H1 (cell line): ENCODE measurements at regions not wholly inside any gene's neighbourhood (a gene's known extent, or its start where the extent isn't known, plus 50 kb on each side); places are given as distances from the start of the nearest gene placed in this dataset.

Experiments used
- CTCF ChIA-PET: fragments of 300-600 bp; sonication (Branson Sonifier 250); formaldehyde crosslinking; loops from one replicate; lab custom pipeline; 2021; ENCODE audit not compliant: partially characterized antibody; lab: Charles Lee
- POLR2A ChIA-PET: fragments of 300-600 bp; sonication (Branson Sonifier 250); formaldehyde crosslinking; loops from one replicate; lab custom pipeline; 2021; ENCODE audit warnings: inconsistent platforms; ENCODE audit not compliant: partially characterized antibody; lab: Charles Lee
- DNase-seq, 2 experiments: peaks; one replicate each; pipeline versions ENCODE4 v3.0.0 to v3.0.0-alpha.2; 2010 to 2022; ENCODE audit warnings: low spot score in 2 of 2, low read depth in 1 of 2, mixed read lengths in 1 of 2
- FAIRE-seq: peaks from 2 replicates; lab custom pipeline; 2011; peaks lifted over from hg19 to GRCh38; lab: Jason Lieb, UNC
- H2AFZ ChIP-seq: 2 replicates; pipeline ENCODE4 v1.8.1; 2012; ENCODE audit warnings: low read length, inconsistent platforms
- H2AK5ac ChIP-seq: 2 replicates; pipeline ENCODE4 v1.6.1; 2013; ENCODE audit warnings: low read depth, low read length
- H2BK120ac ChIP-seq: replicated peaks from 2 replicates; pipeline ENCODE3; 2013; ENCODE audit warnings: low read depth, low read length, inconsistent platforms
- H2BK12ac ChIP-seq: 2 replicates; pipeline ENCODE4 v1.6.1; 2013; ENCODE audit warnings: low read depth, low read length
- H2BK15ac ChIP-seq: 2 replicates; pipeline ENCODE4 v1.6.1; 2013; ENCODE audit warnings: low read length
- H2BK20ac ChIP-seq: 2 replicates; pipeline ENCODE4 v1.6.1; 2013; ENCODE audit warnings: low read length
- H2BK5ac ChIP-seq: 2 replicates; pipeline ENCODE4 v1.6.1; 2013; ENCODE audit warnings: low read depth, low read length
- H3K14ac ChIP-seq: 2 replicates; pipeline ENCODE4 v1.6.1; 2013; ENCODE audit warnings: inconsistent platforms; ENCODE audit not compliant: insufficient read length
- H3K18ac ChIP-seq: 2 replicates; pipeline ENCODE4 v1.6.1; 2013; ENCODE audit warnings: low read length; ENCODE audit errors: extremely low read depth
- H3K23ac ChIP-seq: 2 replicates; pipeline ENCODE4 v1.6.1; 2013; ENCODE audit warnings: inconsistent platforms; ENCODE audit not compliant: insufficient read length
- H3K23me2 ChIP-seq: 2 replicates; pipeline ENCODE4 v1.6.1; 2013; ENCODE audit warnings: low read depth, low read length
- H3K27ac ChIP-seq: 2 replicates; pipeline ENCODE4 v1.6.1; 2011; ENCODE audit warnings: low read depth, low read length, inconsistent platforms
- H3K27me3 ChIP-seq, 4 experiments: replicated peaks in 1 of 4; 1 replicate in 1 of 4; 2 replicates in 3 of 4; pipeline versions ENCODE4 v1.6.1 to v1.8.1; 2011 to 2013; ENCODE audit warnings: low read length in 3 of 4, mild to moderate bottlenecking in 3 of 4, inconsistent platforms in 2 of 4, mixed read lengths in 2 of 4, moderate library complexity in 1 of 4; ENCODE audit not compliant: control insufficient read depth in 3 of 4, insufficient read depth in 3 of 4; ENCODE audit errors: extremely low read depth in 1 of 4
- H3K36me3 ChIP-seq, 4 experiments: 2 replicates each; pipeline versions ENCODE4 v1.6.1 to v1.8.1; 2011 to 2013; ENCODE audit warnings: mild to moderate bottlenecking in 4 of 4, low read length in 3 of 4, moderate library complexity in 2 of 4, control low read depth in 1 of 4, inconsistent platforms in 1 of 4; ENCODE audit not compliant: insufficient read depth in 4 of 4, control insufficient read depth in 2 of 4
- H3K4ac ChIP-seq: replicated peaks from 2 replicates; pipeline ENCODE3; 2013; ENCODE audit warnings: low read length, low read depth, mixed read lengths, inconsistent platforms; ENCODE audit not compliant: insufficient read length
- H3K4me1 ChIP-seq, 4 experiments: replicated peaks in 1 of 4; 1 replicate in 1 of 4; 2 replicates in 3 of 4; pipeline versions ENCODE4 v1.6.1 to v1.8.1; 2011 to 2013; ENCODE audit warnings: low read length in 3 of 4, inconsistent platforms in 2 of 4, mixed read lengths in 1 of 4; ENCODE audit not compliant: insufficient read depth in 4 of 4, control insufficient read depth in 3 of 4
- H3K4me2 ChIP-seq, 2 experiments: 2 replicates each; pipeline versions ENCODE4 v1.6.1 to v1.8.1; 2011 to 2013; ENCODE audit warnings: low read depth in 2 of 2, low read length in 2 of 2, control low read depth in 1 of 2, inconsistent platforms in 1 of 2, mild to moderate bottlenecking in 1 of 2; ENCODE audit not compliant: insufficient read depth in 1 of 2
- H3K4me3 ChIP-seq, 4 experiments: fragments of 200-600, 300-600 bp in 1 of 4; sonication (generic), shearing (Covaris generic), sonication (Bioruptor Twin) in 1 of 4; 2 replicates each; pipeline versions ENCODE4 v1.5.1 to v1.8.1; 2011 to 2016; ENCODE audit warnings: low read length in 4 of 4, low read depth in 3 of 4, control low read depth in 2 of 4, inconsistent platforms in 2 of 4, mild to moderate bottlenecking in 2 of 4, mixed read lengths in 1 of 4, moderate library complexity in 1 of 4; ENCODE audit not compliant: insufficient read depth in 2 of 4; ENCODE audit errors: extremely low read depth in 1 of 4
- H3K56ac ChIP-seq: replicated peaks from 2 replicates; pipeline ENCODE3; 2013; ENCODE audit warnings: low read depth, mild to moderate bottlenecking, mixed read lengths, low read length, inconsistent platforms; ENCODE audit not compliant: insufficient read length
- H3K79me1 ChIP-seq: 2 replicates; pipeline ENCODE4 v1.6.1; 2013; ENCODE audit warnings: low read depth, low read length, control low read depth
- H3K79me2 ChIP-seq, 2 experiments: 2 replicates each; pipeline versions ENCODE4 v1.6.1 to v1.8.1; 2012 to 2013; ENCODE audit warnings: low read length in 2 of 2, mild to moderate bottlenecking in 2 of 2, inconsistent platforms in 1 of 2; ENCODE audit not compliant: insufficient read depth in 2 of 2, control insufficient read depth in 1 of 2
- H3K9ac ChIP-seq, 4 experiments: replicated peaks in 1 of 4; 1 replicate in 1 of 4; 2 replicates in 3 of 4; pipeline versions ENCODE4 v1.6.1 to v1.8.1; 2011 to 2013; ENCODE audit warnings: low read depth in 3 of 4, low read length in 3 of 4, control low read depth in 2 of 4, mild to moderate bottlenecking in 2 of 4, moderate library complexity in 2 of 4, inconsistent platforms in 1 of 4; ENCODE audit errors: extremely low read depth in 1 of 4
- H3K9me3 ChIP-seq, 2 experiments: 2 replicates each; pipeline versions ENCODE4 v1.6.1 to v1.8.1; 2012 to 2013; ENCODE audit warnings: mild to moderate bottlenecking in 2 of 2, moderate library complexity in 2 of 2, control low read depth in 1 of 2, inconsistent platforms in 1 of 2, low read depth in 1 of 2, low read length in 1 of 2, mixed read lengths in 1 of 2; ENCODE audit not compliant: insufficient read depth in 2 of 2
- H4K20me1 ChIP-seq, 2 experiments: replicated peaks in 1 of 2; 2 replicates each; pipeline versions ENCODE3 to v1.8.1; 2011 to 2013; ENCODE audit warnings: inconsistent platforms in 2 of 2, low read length in 2 of 2, mild to moderate bottlenecking in 1 of 2; ENCODE audit not compliant: insufficient read depth in 2 of 2, control insufficient read depth in 1 of 2
- H4K5ac ChIP-seq: 2 replicates; pipeline ENCODE4 v1.6.1; 2013; ENCODE audit warnings: low read length, low read depth, mixed read lengths, inconsistent platforms; ENCODE audit not compliant: insufficient read length
- H4K8ac ChIP-seq: 2 replicates; pipeline ENCODE4 v1.8.0; 2013; ENCODE audit warnings: mild to moderate bottlenecking, moderate library complexity, low read length, inconsistent platforms; ENCODE audit not compliant: insufficient read depth; ENCODE audit errors: extremely low read depth
- H4K91ac ChIP-seq: replicated peaks from 2 replicates; pipeline ENCODE3; 2013; ENCODE audit warnings: low read length, mixed read lengths, inconsistent platforms; ENCODE audit not compliant: insufficient read length
- CBX8 ChIP-seq: fragments of 300-800, 300-1000 bp; sonication (generic); IDR thresholded peaks from 2 replicates; pipeline ENCODE4 v1.7.1; 2016; ENCODE audit warnings: low read depth, low read length, borderline replicate concordance
- CEBPB ChIP-seq: IDR thresholded peaks from 2 replicates; pipeline ENCODE4 v1.6.1; 2012; ENCODE audit warnings: low read depth, low read length
- FOSL1 ChIP-seq: IDR thresholded peaks from 2 replicates; pipeline ENCODE4 v1.6.1; 2011; ENCODE audit warnings: mild to moderate bottlenecking, low read depth, low read length, moderate library complexity; ENCODE audit not compliant: insufficient read depth
- GABPA ChIP-seq: IDR thresholded peaks from 2 replicates; pipeline ENCODE4 v1.6.1; 2011; ENCODE audit warnings: mild to moderate bottlenecking, low read length, moderate library complexity, borderline replicate concordance; ENCODE audit not compliant: insufficient read depth
- HDAC6 ChIP-seq: IDR thresholded peaks from one replicate; pipeline ENCODE4 v1.7.1; 2012; ENCODE audit warnings: low read depth, mild to moderate bottlenecking, inconsistent platforms, low read length, moderate library complexity
- KDM1A ChIP-seq: fragments of 200-600, 300-600 bp; sonication (generic); IDR thresholded peaks from 2 replicates; pipeline ENCODE4 v1.7.1; 2016; ENCODE audit warnings: mild to moderate bottlenecking, low read length, borderline replicate concordance
- KDM4A ChIP-seq: IDR thresholded peaks from one replicate; pipeline ENCODE4 v1.7.1; 2012; ENCODE audit warnings: low read depth, mild to moderate bottlenecking, moderate library complexity, low read length, inconsistent platforms; ENCODE audit not compliant: severe bottlenecking
- PHF8 ChIP-seq: fragments of 200-600 bp; sonication (generic); conservative IDR thresholded peaks from 2 replicates; pipeline ENCODE4 v1.7.1; 2012; ENCODE audit warnings: low read depth, mild to moderate bottlenecking, inconsistent platforms, low read length, moderate library complexity
- RAD21 ChIP-seq, 2 experiments: IDR thresholded peaks in 1 of 2; conservative IDR thresholded peaks in 1 of 2; 2 replicates each; pipeline ENCODE4 v1.6.1; 2011; ENCODE audit warnings: low read depth in 2 of 2, low read length in 2 of 2, improper control_type of control experiment in 1 of 2, inconsistent platforms in 1 of 2, mild to moderate bottlenecking in 1 of 2, moderate library complexity in 1 of 2
- RFX5 ChIP-seq: IDR thresholded peaks from 2 replicates; pipeline ENCODE4 v1.6.1; 2011; ENCODE audit warnings: low read depth, low read length, improper control_type of control experiment, borderline replicate concordance
- SIN3A ChIP-seq, 2 experiments: IDR thresholded peaks in 1 of 2; conservative IDR thresholded peaks in 1 of 2; 2 replicates each; pipeline ENCODE4 v1.6.1; 2011 to 2012; ENCODE audit warnings: low read length in 2 of 2, improper control_type of control experiment in 1 of 2, low read depth in 1 of 2, mild to moderate bottlenecking in 1 of 2
- SP4 ChIP-seq: IDR thresholded peaks from 2 replicates; pipeline ENCODE4 v1.6.1; 2012; ENCODE audit warnings: low read length, inconsistent platforms
- SRF ChIP-seq: IDR thresholded peaks from 2 replicates; pipeline ENCODE4 v1.6.1; 2011; ENCODE audit warnings: mild to moderate bottlenecking, low read depth, low read length, moderate library complexity
- TCF12 ChIP-seq: IDR thresholded peaks from 2 replicates; pipeline ENCODE4 v1.6.1; 2011; ENCODE audit warnings: low read depth, mild to moderate bottlenecking, low read length
- ZNF274 ChIP-seq: IDR thresholded peaks from 2 replicates; pipeline ENCODE4 v1.7.0; 2012; ENCODE audit warnings: low read length, borderline replicate concordance; ENCODE audit errors: extremely low read depth
- WGBS, 2 experiments: shearing (Covaris generic) in 1 of 2; methylation state at CpG; one replicate each; pipeline versions ENCODE4 v1.1.6 to v1.1.7; 2013 to 2015; ENCODE audit warnings: low lambda C conversion rate in 2 of 2, mixed read lengths in 2 of 2, inconsistent platforms in 1 of 2, low coverage in 1 of 2, missing lambda C conversion rate in 1 of 2; ENCODE audit not compliant: insufficient replicate concordance in 2 of 2, insufficient coverage in 1 of 2, insufficient read length in 1 of 2; ENCODE audit errors: extremely low coverage in 1 of 2, missing lambda C conversion rate in 1 of 2; 5-methylcytosine and 5-hydroxymethylcytosine counted together

GRCh38 chr3:106528932-106529331, 660.1 kb upstream of the CBLB start:
- H3K18ac ChIP-seq, result no peak overlapping the region
- DNase-seq, result no peak
- FAIRE-seq, result no peak
- no peak overlapping the region for H2BK5ac ChIP-seq
- no peak overlapping the region for H3K56ac ChIP-seq
- no peak overlapping the region for H2AK5ac ChIP-seq
- no peaks in the 10 kb centered on the region for H3K79me1 ChIP-seq
- H3K4me2 ChIP-seq, result no peak overlapping the region
- WGBS, 2 experiments, result 88% methylated on average over 4 of the region's 4 CpGs; no CpG with 5 or more reads in 1 of the 2 experiments
- POLR2A ChIA-PET, result no interaction called here
- H2BK15ac ChIP-seq, result no peak overlapping the region
- H3K23ac ChIP-seq, result no peak overlapping the region
- no peak overlapping the region for H4K8ac ChIP-seq
- H2AFZ ChIP-seq, result no peak overlapping the region
- no peaks in the 10 kb centered on the region for H3K4me1 ChIP-seq
- H3K36me3 ChIP-seq, result no peaks in the 10 kb centered on the region; a peak in 2 of 8 replicates
- no peaks in the 10 kb centered on the region for H4K20me1 ChIP-seq
- H3K9ac ChIP-seq, result no peak overlapping the region
- no peaks in the 10 kb centered on the region for H3K79me2 ChIP-seq
- no peak overlapping the region for H2BK12ac ChIP-seq
- H3K4me3 ChIP-seq, result no peak overlapping the region
- no peak overlapping the region for H3K27ac ChIP-seq
- no peak overlapping the region for H3K14ac ChIP-seq
- no peak overlapping the region for H2BK20ac ChIP-seq
- H2BK120ac ChIP-seq, result no peak overlapping the region
- no peaks in the 10 kb centered on the region for H3K23me2 ChIP-seq
- H4K5ac ChIP-seq, result no peak overlapping the region
- CTCF ChIA-PET, result no interaction called here
- 0 out of 4 replicates have a peak, but pooled peaks cover 3 to 7% of the 10 kb centered on the region in 2 experiments for H3K9me3 ChIP-seq
- H4K91ac ChIP-seq, result no peak overlapping the region
- no peak overlapping the region for H3K4ac ChIP-seq
- TF ChIP-seq SRF, result no peak
- no peak for TF ChIP-seq GABPA
- no peak for TF ChIP-seq PHF8
- no peak for TF ChIP-seq RFX5
- TF ChIP-seq SP4, result no peak
- no peak for TF ChIP-seq RAD21 (IDR thresholded peaks at IDR 0.05 in 1 of 2, conservative IDR thresholded peaks at IDR 0.05 in 1 of 2; ENCODE audit: low read depth in 2 of 2, low read length in 2 of 2)
- no peak for TF ChIP-seq FOSL1
- no peak for TF ChIP-seq TCF12
- no peak for TF ChIP-seq KDM1A
- no peak for TF ChIP-seq HDAC6
- no peak for TF ChIP-seq CBX8
- TF ChIP-seq CEBPB, result no peak
- TF ChIP-seq KDM4A, result no peak
- TF ChIP-seq SIN3A (conservative IDR thresholded peaks at IDR 0.05 in 1 of 2, IDR thresholded peaks at IDR 0.05 in 1 of 2; ENCODE audit: low read depth in 1 of 2, low read length in 2 of 2), result no peak
- TF ChIP-seq ZNF274, result no peak
- H3K27me3 ChIP-seq, result no peaks in the 10 kb centered on the region
